DMS53 (cell line): ENCODE measurements at regions not wholly inside any gene's neighbourhood (a gene's known extent, or its start where the extent isn't known, plus 50 kb on each side); places are given as distances from the start of the nearest gene placed in this dataset.

ENCODE experiments used
- DNase-seq: peaks from one replicate; lab custom pipeline; 2025; lab: John Stamatoyannopoulos, UW

GRCh38 chr11:97683733-97684132 is 1293.9 kb downstream of the JRKL start:
- peak; percentile 78 for DNase-seq

- DNase-seq: no peak
Observed at GRCh38 chr11:97684486-97685439, 1295.0 kb downstream of the JRKL start.

DNA sequence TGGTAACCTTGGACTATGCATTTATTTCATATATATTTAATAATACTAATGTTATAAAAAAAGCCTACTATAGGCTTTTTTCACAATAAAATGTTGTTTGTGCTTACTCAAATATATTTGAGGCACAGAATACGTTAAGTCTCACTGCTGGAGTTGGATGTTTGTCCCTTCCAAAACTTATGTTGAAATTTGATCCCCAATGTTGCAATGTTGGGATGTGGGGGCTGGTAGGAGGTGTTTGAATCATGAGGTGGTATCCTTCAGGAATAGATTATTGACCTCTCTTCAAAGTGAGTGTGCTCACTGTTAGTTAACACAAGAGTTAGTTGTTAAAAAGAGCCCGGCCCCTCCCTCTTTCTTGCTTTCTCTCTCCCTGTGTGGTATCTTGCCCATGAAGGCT is 1295.9 kb downstream of the JRKL start:
- DNase-seq: no peak

DNA sequence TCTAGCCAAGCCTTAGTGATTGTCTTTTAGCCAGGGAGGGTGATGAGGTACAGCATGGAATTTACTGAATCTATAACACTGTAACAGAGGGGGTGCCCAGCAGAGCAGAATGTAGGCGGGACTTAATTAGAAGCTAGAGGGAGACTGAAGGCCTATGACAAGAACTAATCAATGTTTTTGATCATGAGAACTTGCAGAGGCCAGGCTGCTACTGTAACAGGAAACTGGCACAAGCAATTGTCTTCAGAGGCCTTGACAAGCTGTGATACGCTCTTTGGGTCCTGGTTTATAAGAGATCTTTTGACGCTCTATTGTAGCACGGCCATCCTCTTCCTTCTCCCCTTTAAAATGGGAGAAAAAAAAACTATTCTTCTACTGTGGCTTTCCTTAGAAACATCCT is 1297.3 kb downstream of the JRKL start:
- no peak for DNase-seq

DNA sequence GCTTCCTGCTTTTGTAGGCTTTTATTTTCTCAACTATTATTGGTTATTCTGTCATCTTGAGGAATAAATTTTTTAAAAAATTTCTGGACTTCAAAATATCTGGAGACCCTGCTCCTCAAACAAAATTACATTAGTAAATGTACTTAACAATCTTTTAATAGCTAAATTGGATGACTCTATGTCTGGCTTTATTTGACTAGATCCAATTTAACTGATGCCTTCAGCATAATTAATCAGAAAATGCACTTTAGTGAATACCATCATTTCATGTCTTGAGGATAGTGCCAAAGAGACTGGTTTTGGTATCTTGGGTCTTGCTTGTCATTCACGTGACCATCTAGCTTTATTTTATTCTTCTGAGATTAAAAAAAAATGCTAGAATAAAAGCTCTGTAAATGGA is 1301.2 kb downstream of the JRKL start:
- no peak for DNase-seq

- no peak for DNase-seq
Observed at GRCh38 chr11:97702951-97703350, 1313.1 kb downstream of the JRKL start.

- no peak for DNase-seq
Observed at GRCh38 chr11:97703851-97704250, 1314.0 kb downstream of the JRKL start.

DNA sequence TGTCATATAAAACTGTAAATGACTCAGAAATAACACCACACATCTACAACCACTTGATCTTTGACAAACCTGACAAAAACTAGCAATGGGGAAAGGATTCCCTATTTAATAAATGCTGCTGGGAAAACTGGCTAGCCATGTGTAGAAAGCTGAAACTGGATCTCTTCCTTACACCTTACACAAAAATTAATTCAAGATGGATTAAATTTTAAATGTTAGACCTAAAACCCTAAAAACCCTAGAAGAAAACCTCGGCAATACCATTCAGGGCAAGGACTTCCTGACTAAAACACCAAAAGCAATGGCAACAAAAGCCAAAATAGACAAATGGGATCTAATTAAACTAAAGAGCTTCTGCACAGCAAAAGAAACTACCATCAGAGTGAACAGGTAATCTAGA is 1315.3 kb upstream of the CNTN5 start:
- peak; percentile 81 for DNase-seq

GRCh38 chr11:97717922-97718321 is 1302.8 kb upstream of the CNTN5 start:
- no peak for DNase-seq

DNA sequence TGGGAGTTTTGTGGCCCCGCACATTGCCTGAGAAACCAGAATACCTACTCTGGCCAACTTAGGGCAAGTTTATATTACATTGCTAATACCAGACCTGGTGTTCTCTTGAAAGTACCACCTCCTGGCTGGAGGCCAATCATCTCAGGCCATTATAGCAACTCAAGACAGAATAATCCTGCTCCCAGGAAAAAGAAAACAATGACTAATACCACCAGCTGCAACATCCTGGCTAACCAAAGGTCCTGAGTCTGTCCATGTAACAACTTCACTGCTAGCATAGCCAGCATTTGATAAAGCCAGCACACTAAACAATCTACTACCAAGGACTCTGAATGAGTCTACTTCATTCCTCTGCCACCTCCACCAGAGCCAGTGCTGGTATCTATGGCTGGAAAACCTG is 1298.7 kb upstream of the CNTN5 start:
- peak; percentile 94 for DNase-seq

DNA sequence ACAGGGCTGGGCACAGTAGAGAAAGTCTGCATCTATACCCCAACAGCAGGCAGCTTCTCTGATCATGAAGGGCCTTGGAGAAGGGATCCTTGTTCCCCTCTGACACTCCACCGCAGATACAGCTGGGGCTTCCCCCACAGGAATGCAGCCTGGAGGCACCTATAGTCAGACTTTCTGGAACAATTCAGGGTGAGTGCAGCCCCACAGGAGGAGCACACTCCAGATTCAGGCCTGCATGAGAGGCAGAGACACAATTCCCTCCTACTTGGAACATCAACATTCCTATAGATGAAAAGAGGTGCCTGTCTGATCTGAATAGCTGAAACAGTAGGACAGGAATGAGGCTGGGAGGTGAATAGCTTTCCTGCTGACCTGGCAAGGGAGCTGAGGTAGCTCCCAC is 1298.0 kb upstream of the CNTN5 start:
- no peak for DNase-seq

GRCh38 chr11:97729546-97730272 is 1291.0 kb upstream of the CNTN5 start:
- no peak for DNase-seq

DNA sequence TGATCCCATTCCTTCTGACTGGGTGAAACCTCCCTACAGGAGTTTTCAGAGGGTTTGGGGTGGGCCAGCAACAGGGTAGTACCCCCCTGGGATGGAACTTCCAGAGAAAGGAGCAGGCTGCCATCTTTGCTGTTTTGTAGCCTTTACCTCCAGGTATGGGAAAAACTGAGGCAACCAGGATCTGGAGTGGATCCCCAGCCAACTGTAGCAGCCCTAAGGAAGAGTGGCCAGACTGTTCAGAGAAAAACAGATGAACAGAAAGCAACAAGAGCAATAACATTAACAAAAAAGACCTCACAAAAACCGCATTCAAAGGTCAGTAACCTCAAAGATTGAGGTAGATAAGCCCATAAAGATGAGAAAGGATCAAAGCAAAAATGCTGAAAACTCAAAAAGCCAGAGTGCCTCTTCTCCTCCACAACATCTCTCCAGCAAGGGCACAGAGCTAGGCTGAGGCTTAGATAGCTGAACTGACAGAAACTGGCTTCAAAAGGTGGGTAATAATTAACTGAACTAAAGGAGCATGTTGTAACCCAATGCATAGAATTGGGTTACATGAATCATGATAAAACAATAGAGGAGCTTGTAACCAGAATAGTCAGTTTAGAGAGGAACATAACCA is 1288.6 kb upstream of the CNTN5 start:
- DNase-seq: peak; percentile 96

DNA sequence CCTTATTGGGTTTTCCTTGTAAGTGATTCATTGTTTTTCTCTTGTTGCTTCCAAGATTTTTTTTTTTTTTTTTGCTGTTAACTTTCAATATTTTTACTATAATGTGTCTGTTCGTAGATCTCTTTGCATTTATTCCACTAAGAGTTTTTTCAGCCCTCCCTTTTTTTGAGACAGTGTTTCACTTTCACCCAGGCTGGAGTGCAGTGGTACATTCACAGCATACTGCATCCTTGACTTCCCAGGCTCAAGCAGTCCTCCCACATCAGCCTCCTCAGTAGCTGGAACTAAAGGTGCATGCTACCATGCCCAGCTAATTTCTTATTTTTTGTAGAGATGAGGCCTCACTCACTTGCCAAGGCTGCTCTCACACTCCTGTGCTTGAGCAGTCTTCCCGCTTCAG is 1282.0 kb upstream of the CNTN5 start:
- DNase-seq: no peak

GRCh38 chr11:97739932-97740800 is 1280.6 kb upstream of the CNTN5 start:
- peak; percentile 83 for DNase-seq

GRCh38 chr11:97740801-97741151 is 1280.0 kb upstream of the CNTN5 start:
- DNase-seq: no peak

GRCh38 chr11:97742717-97743116 is 1278.0 kb upstream of the CNTN5 start:
- DNase-seq: no peak

GRCh38 chr11:97743205-97743742 is 1277.5 kb upstream of the CNTN5 start:
- DNase-seq: peak; percentile 71

DNA sequence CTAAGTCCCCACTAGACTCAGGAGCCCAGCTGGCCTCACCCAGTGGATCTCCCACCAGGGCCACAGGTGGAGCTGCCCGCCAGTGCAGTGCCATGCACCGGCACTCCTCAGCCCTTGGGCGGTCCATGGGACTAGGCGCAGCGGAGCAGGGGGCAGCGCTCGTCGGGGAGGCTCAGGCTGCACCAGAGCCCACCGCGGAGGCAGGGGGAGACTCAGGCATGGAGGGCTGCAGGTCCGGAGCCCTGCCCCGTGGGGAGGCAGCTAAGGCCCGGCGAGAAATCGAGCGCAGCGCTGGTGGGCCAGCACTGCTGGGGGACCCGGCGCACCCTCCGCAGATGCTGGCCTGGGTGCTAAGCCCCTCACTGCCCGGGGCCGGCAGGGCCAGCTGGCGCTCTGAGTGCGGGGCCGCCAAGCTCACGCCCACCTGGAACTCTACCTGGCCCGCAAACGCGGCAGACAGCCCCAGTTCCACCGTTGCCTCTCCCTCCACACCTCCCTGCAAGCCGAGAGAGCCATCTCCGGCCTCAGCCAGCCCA is 1275.2 kb upstream of the CNTN5 start:
- no peak for DNase-seq

DNA sequence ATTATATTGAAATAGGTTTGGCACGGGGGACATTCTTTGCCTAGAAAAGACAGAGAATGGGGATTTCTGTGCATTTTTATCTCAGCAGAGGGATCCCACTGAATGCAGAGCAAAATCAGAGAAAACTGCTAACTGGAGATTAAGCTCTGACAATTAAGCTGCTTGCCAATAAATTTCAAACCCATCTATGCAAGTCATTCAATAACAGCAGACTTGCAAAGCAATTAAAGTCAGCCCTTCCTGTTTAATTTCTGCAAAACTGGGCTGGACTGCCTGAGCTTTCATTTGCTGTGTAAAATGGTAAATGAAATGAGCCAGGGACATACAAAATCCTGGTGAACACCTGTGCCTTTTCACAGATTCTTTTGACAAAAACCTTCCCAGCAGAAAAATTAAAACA is 1273.9 kb upstream of the CNTN5 start:
- DNase-seq: no peak

GRCh38 chr11:97751405-97751804 is 1269.3 kb upstream of the CNTN5 start:
- peak; percentile 96 for DNase-seq
